Heart right ventricle (tissue), 16 donors: ENCODE measurements at regions not wholly inside any gene's neighbourhood (a gene's known extent, or its start where the extent isn't known, plus 50 kb on each side); places are given as distances from the start of the nearest gene placed in this dataset.

Source experiments
- ATAC-seq, 8 donors: fragments of 200-7000 bp; cut with Tn5 transposase; one replicate each; pipeline ENCODE4 v1.9.1; 2020; ENCODE audit warnings: mild to moderate bottlenecking in 8 of 8, moderate library complexity in 8 of 8, moderate number of reproducible peaks in 1 of 8
- DNase-seq, 2 donors: peaks; one replicate each; pipeline ENCODE4 v3.0.0-alpha.2; 2020
- H3K27ac ChIP-seq, 10 donors: fragments of 200-600 bp; sonication (generic) in 2 of 10; one replicate each; pipeline versions ENCODE4 v1.5.0 to v1.8.0; 2020 to 2022; ENCODE audit warnings: mild to moderate bottlenecking in 3 of 10
- H3K27me3 ChIP-seq, 7 donors: fragments of 200-600 bp; one replicate each; pipeline ENCODE4 v1.8.0; 2021 to 2022; ENCODE audit warnings: mild to moderate bottlenecking in 2 of 7
- H3K36me3 ChIP-seq, 9 donors: fragments of 200-600 bp; sonication (generic) in 1 of 9; one replicate each; pipeline versions ENCODE4 v1.5.0 to v1.8.0; 2020 to 2022; ENCODE audit warnings: mild to moderate bottlenecking in 2 of 9
- H3K4me1 ChIP-seq, 9 donors: fragments of 200-600 bp; sonication (generic) in 1 of 9; one replicate each; pipeline versions ENCODE4 v1.5.0 to v1.8.0; 2020 to 2022; ENCODE audit warnings: mild to moderate bottlenecking in 4 of 9
- H3K4me3 ChIP-seq, 10 donors: fragments of 200-600 bp; sonication (generic) in 2 of 10; one replicate each; pipeline versions ENCODE4 v1.5.0 to v1.8.0; 2020 to 2022; ENCODE audit warnings: mild to moderate bottlenecking in 7 of 10, moderate library complexity in 2 of 10
- H3K9me3 ChIP-seq, 11 donors: fragments of 200-600 bp in 10 of 11; sonication (generic) in 2 of 11; one replicate each; pipeline versions ENCODE4 v1.5.0 to v1.8.0; 2013 to 2022; ENCODE audit warnings: mild to moderate bottlenecking in 2 of 11, control low read depth in 1 of 11, moderate library complexity in 1 of 11
- WGBS, 2 donors: extraction: QIAGEN DNeasy Blood & Tissue Kit; methylation state at CpG; one replicate each; pipeline ENCODE4 v1.1.7; 2013; ENCODE audit warnings: inconsistent platforms in 1 of 2; 5-methylcytosine and 5-hydroxymethylcytosine counted together
- intact Hi-C, 10 donors: fragments of 100-400 bp; cut with DNase I; formaldehyde crosslinking; loops; one replicate each; pipeline versions ENCODE4 v1.11.1 to v1.14.2; 2022
- TF ChIP-seq, protein P1 (sequence below), 9 donors: fragments of 200-600 bp; sonication (generic) in 2 of 9; IDR thresholded peaks; one replicate each; pipeline versions ENCODE4 v1.5.0 to v1.8.0; 2021 to 2022; ENCODE audit warnings: antibody characterized with exemption in 9 of 9, mild to moderate bottlenecking in 5 of 9, moderate library complexity in 1 of 9
- donor health status: Arrhythmogenic right ventricular cardiomyopathy.
- donor health status: ischemic (EF 13 %, LVEDD 7.1; RV severe dilation, severe dysfunction).
- donor health status: healthy with polysubstance abuse.
- donor health status: DM: no; HTN: yes; CAD: no.
- donor health status: DM: no; HTN: no; CAD: no.
- donor health status: ischemic (EF 25% LVEDD 6.9; RV normal size, moderate dysfunction).
- donor health status: ischemic (EF 25% LVEDD 5.7; RV mildly dilated, moderate dysfunction).
- donor health status: healthy.
- donor health status: DM: yes; HTN: yes; CAD: no.
- donor health status: Ischemic cardiomyopathy.
- donor health status: ischemic (EF 35%, LVEDD 5.7; RV mildly dilated, moderate dysfunction).
- donor health status: nonischemic (EF 11% LVEDD 7.7; RV severe dilation, severe dysfunction).
- donor health status: DM: yes; HTN: yes; CAD: no.
- donor health status: PGD.
- donor health status: ischemic (EF 29% LVEDD 5.4; RV normal size, mild dysfunction).
- donor health status: nonischemic (EF 23%, LVEDD 6.1; RV moderate dilation, normal function).

DNA sequence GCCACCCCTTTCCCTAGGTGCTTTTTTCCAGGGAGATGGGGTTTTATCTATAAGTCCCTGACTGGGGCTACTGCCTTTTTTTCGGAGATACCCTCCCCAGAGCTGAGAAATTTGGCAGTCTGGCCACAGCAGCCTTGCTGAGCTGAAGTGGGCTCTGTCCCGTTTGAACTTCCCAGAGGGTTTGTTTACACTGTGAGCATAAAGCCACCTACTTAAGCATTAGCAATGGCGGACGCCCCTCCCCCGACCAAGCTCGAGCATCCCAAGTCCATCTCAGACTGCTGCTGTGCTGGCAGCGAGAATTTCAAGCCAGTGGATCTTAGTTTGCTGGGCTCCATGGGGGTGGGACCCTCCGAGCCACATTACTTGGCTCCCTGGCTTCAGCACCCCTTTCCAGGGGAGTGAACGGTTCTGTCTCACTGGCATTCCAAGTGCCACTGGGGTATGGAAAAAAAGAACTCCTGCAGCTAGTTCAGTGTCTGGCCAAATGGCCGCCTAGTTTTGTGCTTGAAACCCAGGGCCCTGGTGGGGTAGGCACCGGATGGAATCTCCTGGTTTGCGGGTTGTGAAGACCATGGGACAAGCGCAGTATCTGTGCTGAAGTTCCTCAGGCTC lies 456.4 kb upstream of the HTR2C start:
- Histone ChIP-seq H3K27me3 (peaks cover 0 to 42% (median 0%) of the 10 kb centered on the region in 7 donors), H3K27ac (no peak overlapping the region), H3K9me3 (no peaks in the 10 kb centered on the region), H3K4me1 (no peaks in the 10 kb centered on the region), H3K4me3 (no peak overlapping the region), H3K36me3 (no peaks in the 10 kb centered on the region)
- 71 to 77% methylated on average over 13 of the region's 13 CpGs for WGBS, 2 donors
- TF ChIP-seq, protein P1, sequence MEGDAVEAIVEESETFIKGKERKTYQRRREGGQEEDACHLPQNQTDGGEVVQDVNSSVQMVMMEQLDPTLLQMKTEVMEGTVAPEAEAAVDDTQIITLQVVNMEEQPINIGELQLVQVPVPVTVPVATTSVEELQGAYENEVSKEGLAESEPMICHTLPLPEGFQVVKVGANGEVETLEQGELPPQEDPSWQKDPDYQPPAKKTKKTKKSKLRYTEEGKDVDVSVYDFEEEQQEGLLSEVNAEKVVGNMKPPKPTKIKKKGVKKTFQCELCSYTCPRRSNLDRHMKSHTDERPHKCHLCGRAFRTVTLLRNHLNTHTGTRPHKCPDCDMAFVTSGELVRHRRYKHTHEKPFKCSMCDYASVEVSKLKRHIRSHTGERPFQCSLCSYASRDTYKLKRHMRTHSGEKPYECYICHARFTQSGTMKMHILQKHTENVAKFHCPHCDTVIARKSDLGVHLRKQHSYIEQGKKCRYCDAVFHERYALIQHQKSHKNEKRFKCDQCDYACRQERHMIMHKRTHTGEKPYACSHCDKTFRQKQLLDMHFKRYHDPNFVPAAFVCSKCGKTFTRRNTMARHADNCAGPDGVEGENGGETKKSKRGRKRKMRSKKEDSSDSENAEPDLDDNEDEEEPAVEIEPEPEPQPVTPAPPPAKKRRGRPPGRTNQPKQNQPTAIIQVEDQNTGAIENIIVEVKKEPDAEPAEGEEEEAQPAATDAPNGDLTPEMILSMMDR (IDR thresholded peaks at IDR 0.05) = no peak
- no peak for ATAC-seq
- no peak for DNase-seq
- intact Hi-C loops = no loop called here

DNA sequence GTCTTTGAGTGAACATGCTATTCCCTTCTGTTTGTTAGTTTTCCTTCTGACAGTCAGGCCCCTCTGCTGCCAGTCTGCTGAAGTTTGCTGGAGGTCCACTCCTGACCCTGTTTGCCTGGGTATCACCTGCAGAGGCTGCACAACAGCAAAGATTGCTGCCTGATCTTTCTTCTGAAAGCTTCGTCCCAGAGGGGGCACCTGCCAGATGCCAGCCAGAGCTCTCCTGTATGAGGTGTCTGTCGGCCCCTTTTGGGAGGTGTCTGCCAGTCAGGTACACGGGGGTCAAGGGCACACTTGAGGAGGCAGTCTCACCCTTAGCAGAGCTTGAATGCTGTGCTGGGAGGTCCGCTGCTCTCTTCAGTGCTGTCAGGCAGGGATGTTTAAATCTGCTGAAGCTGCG lies 456.9 kb upstream of the HTR2C start:
- Histone ChIP-seq H3K9me3 (no peaks in the 10 kb centered on the region), H3K27me3 (peaks cover 0 to 42% (median 0%) of the 10 kb centered on the region in 7 donors), H3K36me3 (no peaks in the 10 kb centered on the region), H3K4me3 (no peak overlapping the region), H3K27ac (no peak overlapping the region), H3K4me1 (no peaks in the 10 kb centered on the region)
- ATAC-seq = no peak
- TF ChIP-seq, protein P1 (IDR thresholded peaks at IDR 0.05) = no peak
- DNase-seq = no peak
- intact Hi-C loops = no loop called here
- 73 to 83% methylated on average over 4 to 5 of the region's 5 CpGs for WGBS, 2 donors

DNA sequence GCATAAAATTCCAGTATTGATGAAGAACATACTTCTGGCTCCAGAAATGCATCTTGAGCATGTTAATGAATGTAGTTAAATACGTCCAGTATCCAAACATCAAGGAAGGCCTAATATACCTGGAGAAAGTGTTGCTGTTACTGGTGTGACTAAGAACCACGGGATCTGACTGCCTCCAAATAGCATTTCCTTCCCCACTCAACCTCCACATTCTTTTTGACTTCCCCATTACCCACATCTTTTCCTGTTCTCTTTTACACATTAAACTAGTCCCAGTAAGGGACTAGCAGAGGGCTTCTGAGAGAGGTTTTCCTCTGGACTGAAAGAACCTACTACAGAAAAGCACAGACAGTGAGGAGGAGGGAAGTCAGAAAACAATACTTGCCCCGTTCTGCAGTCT lies 482.8 kb upstream of the HTR2C start:
- Histone ChIP-seq H3K9me3 (no peaks in the 10 kb centered on the region), H3K4me1 (no peaks in the 10 kb centered on the region), H3K4me3 (no peak overlapping the region), H3K27ac (no peak overlapping the region), H3K36me3 (no peaks in the 10 kb centered on the region), H3K27me3 (peaks cover 0 to 40% (median 0%) of the 10 kb centered on the region in 7 donors)
- TF ChIP-seq, protein P1 (IDR thresholded peaks at IDR 0.05) = no peak
- ATAC-seq (no peak), DNase-seq (no peak)
- WGBS, 2 donors = 65 to 72% methylated on average over 3 of the region's 3 CpGs
- intact Hi-C loops = no loop called here

DNA sequence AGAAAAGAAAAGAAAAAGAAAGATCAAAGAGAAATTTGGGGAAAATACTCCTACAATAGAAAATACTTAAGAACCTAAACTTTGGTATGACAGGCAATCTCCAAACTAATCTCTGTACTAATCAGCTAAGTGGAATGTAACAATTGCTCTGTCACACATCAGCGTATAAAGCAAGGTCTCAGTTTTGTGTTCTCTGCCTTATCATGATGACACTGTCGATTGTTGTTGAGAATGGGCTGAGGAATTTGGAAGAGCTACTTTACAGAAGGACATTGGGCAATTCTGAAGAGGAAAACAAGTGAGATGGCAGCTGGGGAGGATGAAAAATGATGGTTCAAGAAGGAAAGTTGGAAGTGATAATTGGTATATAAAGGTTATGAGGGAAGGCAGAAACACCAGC lies 486.0 kb upstream of the HTR2C start:
- Histone ChIP-seq H3K4me3 (no peak overlapping the region), H3K27me3 (peaks cover 0 to 27% (median 0%) of the 10 kb centered on the region in 7 donors), H3K9me3 (peaks cover 0 to 1% (median 0%) of the 10 kb centered on the region in 11 donors), H3K36me3 (no peaks in the 10 kb centered on the region), H3K4me1 (no peaks in the 10 kb centered on the region), H3K27ac (no peak overlapping the region)
- TF ChIP-seq, protein P1 (IDR thresholded peaks at IDR 0.05) = no peak
- DNase-seq = no peak
- WGBS, 2 donors = 22 to 45% methylated on average over 2 of the region's 2 CpGs
- intact Hi-C loops = no loop called here
- no peak for ATAC-seq
